Endothelial cell of umbilical vein (primary cell): ENCODE measurements at regions not wholly inside any gene's neighbourhood (a gene's known extent, or its start where the extent isn't known, plus 50 kb on each side); places are given as distances from the start of the nearest gene placed in this dataset.

ENCODE experiments used
- BruUV-seq: library from RNA; stranded (reverse); fragments of 400-500 nt; replicated peaks from 2 replicates; lab custom pipeline; 2021; lab: Mats Ljungman, UMichigan
- CTCF ChIA-PET: fragments of 300-600, 350-600 bp; sonication (Branson Sonifier 250); formaldehyde crosslinking; loops from one replicate; lab custom pipeline; 2021; ENCODE audit warnings: antibody characterized with exemption, inconsistent platforms; lab: Charles Lee
- POLR2A ChIA-PET: fragments of 300-600, 350-600 bp; sonication (Branson Sonifier 250); formaldehyde crosslinking; loops from one replicate; lab custom pipeline; 2021; ENCODE audit warnings: antibody characterized with exemption, inconsistent platforms; lab: Charles Lee
- DNase-seq: peaks from one replicate; pipeline ENCODE4 v3.0.0-alpha.2; 2011; ENCODE audit warnings: low read depth, low spot score
- FAIRE-seq: peaks from 2 replicates; lab custom pipeline; 2011; peaks lifted over from hg19 to GRCh38; lab: Jason Lieb, UNC
- H2AFZ ChIP-seq: 2 replicates; pipeline ENCODE4 v1.6.0; 2012; ENCODE audit warnings: low read depth, low read length, control low read depth, inconsistent platforms
- H3K27ac ChIP-seq: 2 replicates; pipeline ENCODE4 v1.5.1; 2011; ENCODE audit warnings: low read depth, mild to moderate bottlenecking, control low read depth, low read length, moderate library complexity; ENCODE audit not compliant: insufficient read depth
- H3K27me3 ChIP-seq, 2 experiments: 2 replicates each; pipeline versions ENCODE4 v1.6.0 to v1.6.1; 2011; ENCODE audit warnings: low read length in 2 of 2, mixed read lengths in 1 of 2; ENCODE audit not compliant: control insufficient read depth in 2 of 2, insufficient read depth in 2 of 2
- H3K36me3 ChIP-seq, 2 experiments: 2 replicates in 1 of 2; 3 replicates in 1 of 2; pipeline ENCODE4 v1.5.1; 2011; ENCODE audit warnings: low read length in 2 of 2, mild to moderate bottlenecking in 1 of 2, moderate library complexity in 1 of 2; ENCODE audit not compliant: control insufficient read depth in 2 of 2, insufficient read depth in 2 of 2; ENCODE audit errors: extremely low read depth in 1 of 2
- H3K4me1 ChIP-seq: 3 replicates; pipeline ENCODE4 v1.5.1; 2011; ENCODE audit warnings: mild to moderate bottlenecking, low read length; ENCODE audit not compliant: control insufficient read depth, insufficient read depth; ENCODE audit errors: extremely low read depth
- H3K4me2 ChIP-seq: 2 replicates; pipeline ENCODE4 v1.6.1; 2011; ENCODE audit warnings: low read length, control low read depth, mixed read lengths; ENCODE audit not compliant: insufficient read depth
- H3K4me3 ChIP-seq, 3 experiments: fragments of 200-600 bp in 1 of 3; sonication (generic), shearing (Covaris generic) in 1 of 3; replicated peaks in 1 of 3; 2 replicates each; pipeline ENCODE4 v1.5.1; 2011 to 2016; ENCODE audit warnings: control low read depth in 3 of 3, low read length in 3 of 3, mild to moderate bottlenecking in 2 of 3, inconsistent platforms in 1 of 3, low read depth in 1 of 3, moderate library complexity in 1 of 3; ENCODE audit not compliant: insufficient read depth in 1 of 3
- H3K79me2 ChIP-seq: 2 replicates; pipeline ENCODE4 v1.6.0; 2012; ENCODE audit warnings: low read length, inconsistent platforms; ENCODE audit not compliant: control insufficient read depth, insufficient read depth
- H3K9ac ChIP-seq: replicated peaks from 2 replicates; pipeline ENCODE3; 2011; ENCODE audit warnings: low read length, control low read depth; ENCODE audit not compliant: insufficient read depth; ENCODE audit errors: extremely low read depth
- H3K9me1 ChIP-seq: replicated peaks from 3 replicates; pipeline ENCODE4 v1.6.0; 2011; ENCODE audit warnings: mild to moderate bottlenecking, low read length; ENCODE audit not compliant: control insufficient read depth, insufficient read depth; ENCODE audit errors: extremely low read depth
- H3K9me3 ChIP-seq: replicated peaks from 2 replicates; pipeline ENCODE4 v1.5.1; 2012; ENCODE audit warnings: low read length, inconsistent platforms; ENCODE audit not compliant: control insufficient read depth, insufficient read depth
- H4K20me1 ChIP-seq: replicated peaks from 2 replicates; pipeline ENCODE3; 2011; ENCODE audit warnings: mild to moderate bottlenecking, low read length; ENCODE audit not compliant: control insufficient read depth, insufficient read depth; ENCODE audit errors: extremely low read depth
- EZH2 ChIP-seq: IDR thresholded peaks from 2 replicates; pipeline ENCODE4 v1.6.1; 2012; ENCODE audit warnings: borderline replicate concordance, low read depth, mild to moderate bottlenecking, moderate library complexity, low read length, inconsistent platforms; ENCODE audit not compliant: severe bottlenecking
- FOS ChIP-seq: IDR thresholded peaks from 2 replicates; pipeline ENCODE4 v1.6.1; 2011; ENCODE audit warnings: mild to moderate bottlenecking, low read length, moderate library complexity, borderline replicate concordance; ENCODE audit not compliant: insufficient read depth
- GATA2 ChIP-seq: IDR thresholded peaks from 2 replicates; pipeline ENCODE4 v1.7.0; 2011; ENCODE audit warnings: low read depth, mild to moderate bottlenecking, moderate library complexity, mixed read lengths, low read length; ENCODE audit not compliant: insufficient read length, insufficient read depth
- JUN ChIP-seq: IDR thresholded peaks from 2 replicates; pipeline ENCODE4 v1.6.1; 2011; ENCODE audit warnings: borderline replicate concordance, low read depth; ENCODE audit not compliant: insufficient read length, insufficient read depth
- MYC ChIP-seq: IDR thresholded peaks from one replicate; pipeline ENCODE4 v1.6.1; 2011; ENCODE audit warnings: mild to moderate bottlenecking, low read depth, low read length
- POLR2A ChIP-seq: IDR thresholded peaks from 2 replicates; pipeline ENCODE4 v1.6.1; 2012; ENCODE audit warnings: low read depth, mild to moderate bottlenecking, control low read depth, low read length
- POLR2AphosphoS5 ChIP-seq: IDR thresholded peaks from 2 replicates; pipeline ENCODE4 v1.6.1; 2012; ENCODE audit warnings: low read depth, mild to moderate bottlenecking, control low read depth, low read length, moderate library complexity; ENCODE audit not compliant: insufficient read depth
- dilution Hi-C: fragments of 300-500 bp; cut with MboI; formaldehyde crosslinking; loops from one replicate; pipeline ENCODE4 v1.15.0; 2019; ENCODE audit warnings: low sequenced_read_pairs; ENCODE audit not compliant: extremely low pct_ligation_motif_present
- intact Hi-C: fragments of 100-400 bp; cut with micrococcal nuclease; formaldehyde crosslinking; loops from one replicate; pipeline ENCODE4 v1.10.0; 2022
- TF ChIP-seq, protein P1 (sequence below), 2 donors: IDR thresholded peaks; 1 replicate in 1 of 2; 2 replicates in 1 of 2; pipeline ENCODE4 v1.5.1; 2011; ENCODE audit warnings: low read length in 2 of 2, mild to moderate bottlenecking in 2 of 2, moderate library complexity in 2 of 2, control low read depth in 1 of 2, inconsistent platforms in 1 of 2, low read depth in 1 of 2; ENCODE audit not compliant: insufficient read depth in 1 of 2; ENCODE audit errors: extremely low read depth in 1 of 2
- TF ChIP-seq, protein P2 (sequence below): IDR thresholded peaks from 2 replicates; pipeline ENCODE4 v1.6.1; 2011; ENCODE audit not compliant: insufficient read depth, insufficient read length

DNA sequence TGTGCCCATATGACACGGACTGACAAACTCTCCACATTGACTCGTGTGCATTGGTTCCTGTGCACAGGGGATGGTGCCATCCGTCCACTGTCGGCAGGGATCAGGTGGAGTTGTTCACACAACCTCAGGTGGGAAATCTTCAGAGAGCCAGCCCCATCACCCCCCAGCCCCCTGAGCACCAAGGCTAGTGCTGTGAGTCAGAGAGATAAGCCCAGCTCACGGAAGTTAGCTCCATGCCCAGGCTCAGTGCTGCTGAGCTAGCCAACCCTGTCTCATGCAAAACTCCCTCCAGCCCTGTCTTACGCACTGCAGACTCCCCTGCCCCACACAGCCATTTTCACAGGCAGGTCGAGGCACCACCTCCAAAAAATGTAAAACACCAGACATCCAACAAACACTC lies 139.0 kb upstream of the NGF start:
- H3K36me3 ChIP-seq, result no peaks in the 10 kb centered on the region
- no peak overlapping the region for H3K4me2 ChIP-seq
- no peak overlapping the region for H3K4me3 ChIP-seq
- H3K79me2 ChIP-seq, result no peaks in the 10 kb centered on the region
- no TSS peak for BruUV-seq
- no peaks in the 10 kb centered on the region for H3K4me1 ChIP-seq
- H2AFZ ChIP-seq, result no peak overlapping the region
- no peaks in the 10 kb centered on the region for H4K20me1 ChIP-seq
- intact Hi-C loops, result no loop called here
- DNase-seq (no peak), FAIRE-seq (no peak)
- H3K27ac ChIP-seq, result no peak overlapping the region
- CTCF ChIA-PET, result interaction anchor here (0.9 to 1.5 kb wide), 2 partner anchors 118 to 339 kb away, joined by 3 to 6 read pairs; no protein-coding TSS in a partner anchor
- TF ChIP-seq, protein P1, sequence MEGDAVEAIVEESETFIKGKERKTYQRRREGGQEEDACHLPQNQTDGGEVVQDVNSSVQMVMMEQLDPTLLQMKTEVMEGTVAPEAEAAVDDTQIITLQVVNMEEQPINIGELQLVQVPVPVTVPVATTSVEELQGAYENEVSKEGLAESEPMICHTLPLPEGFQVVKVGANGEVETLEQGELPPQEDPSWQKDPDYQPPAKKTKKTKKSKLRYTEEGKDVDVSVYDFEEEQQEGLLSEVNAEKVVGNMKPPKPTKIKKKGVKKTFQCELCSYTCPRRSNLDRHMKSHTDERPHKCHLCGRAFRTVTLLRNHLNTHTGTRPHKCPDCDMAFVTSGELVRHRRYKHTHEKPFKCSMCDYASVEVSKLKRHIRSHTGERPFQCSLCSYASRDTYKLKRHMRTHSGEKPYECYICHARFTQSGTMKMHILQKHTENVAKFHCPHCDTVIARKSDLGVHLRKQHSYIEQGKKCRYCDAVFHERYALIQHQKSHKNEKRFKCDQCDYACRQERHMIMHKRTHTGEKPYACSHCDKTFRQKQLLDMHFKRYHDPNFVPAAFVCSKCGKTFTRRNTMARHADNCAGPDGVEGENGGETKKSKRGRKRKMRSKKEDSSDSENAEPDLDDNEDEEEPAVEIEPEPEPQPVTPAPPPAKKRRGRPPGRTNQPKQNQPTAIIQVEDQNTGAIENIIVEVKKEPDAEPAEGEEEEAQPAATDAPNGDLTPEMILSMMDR (IDR thresholded peaks at IDR 0.05; ENCODE audit: extremely low read depth in 1 of 2, insufficient read depth in 1 of 2, low read depth in 1 of 2, low read length in 2 of 2), result no peak
- TF ChIP-seq MYC, result no peak
- TF ChIP-seq, protein P2, sequence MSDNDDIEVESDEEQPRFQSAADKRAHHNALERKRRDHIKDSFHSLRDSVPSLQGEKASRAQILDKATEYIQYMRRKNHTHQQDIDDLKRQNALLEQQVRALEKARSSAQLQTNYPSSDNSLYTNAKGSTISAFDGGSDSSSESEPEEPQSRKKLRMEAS, result no peak
- no peak for TF ChIP-seq EZH2
- no peak for TF ChIP-seq GATA2
- no peak for TF ChIP-seq JUN
- no peak for TF ChIP-seq POLR2A
- no peak for TF ChIP-seq FOS
- TF ChIP-seq POLR2AphosphoS5, result no peak
- no peaks in the 10 kb centered on the region for H3K9me3 ChIP-seq
- H3K9me1 ChIP-seq, result no peaks in the 10 kb centered on the region
- H3K9ac ChIP-seq, result no peak overlapping the region
- peaks cover 0 to 2% of the 10 kb centered on the region in 2 experiments for H3K27me3 ChIP-seq
- POLR2A ChIA-PET, result no interaction called here
- dilution Hi-C loops, result no loop called here
